MG63 (cell line): ENCODE measurements at regions not wholly inside any gene's neighbourhood (a gene's known extent, or its start where the extent isn't known, plus 50 kb on each side); places are given as distances from the start of the nearest gene placed in this dataset.
"Not testable (repeated sequence)": the region's sequence is repeated elsewhere in the genome, so short reads cannot be mapped to it uniquely, and the experiment has no call there.

Source experiments
- DNase-seq: peaks from one replicate; pipeline ENCODE4 v3.0.0-alpha.2; 2020
- H3K27me3 ChIP-seq: fragments of 250-450 bp; sonication (Bioruptor Pico); 2 replicates; pipeline ENCODE4 v1.5.1; 2020; ENCODE audit warnings: mild to moderate bottlenecking, moderate library complexity
- H3K36me3 ChIP-seq: fragments of 250-450 bp; sonication (Bioruptor Pico); 2 replicates; pipeline ENCODE4 v1.5.1; 2020; ENCODE audit warnings: mild to moderate bottlenecking, moderate library complexity
- H3K4me3 ChIP-seq: fragments of 250-450 bp; sonication (Bioruptor Pico); 2 replicates; pipeline ENCODE4 v1.5.1; 2020; ENCODE audit warnings: mild to moderate bottlenecking, moderate library complexity
- H3K9me3 ChIP-seq: fragments of 250-450 bp; sonication (Bioruptor Pico); 2 replicates; pipeline ENCODE4 v1.5.1; 2020; ENCODE audit warnings: mild to moderate bottlenecking, moderate library complexity

- no peak for DNase-seq
- Histone ChIP-seq H3K27me3 (no peaks in the 10 kb centered on the region), H3K4me3 (no peak overlapping the region), H3K36me3 (no peaks in the 10 kb centered on the region), H3K9me3 (peaks cover 3% of the 10 kb centered on the region; the same call in 1 of the 2 replicates)
These were observed 185.5 kb upstream of the KCNMB2 start for GRCh38 chr3:178350763-178351162.

- no peaks in the 10 kb centered on the region for H3K36me3 ChIP-seq
- H3K4me3 ChIP-seq: no peak overlapping the region
- peaks cover 6% of the 10 kb centered on the region; the same call in 1 of the 2 replicates for H3K9me3 ChIP-seq
- DNase-seq: peak; percentile 70
- no peaks in the 10 kb centered on the region for H3K27me3 ChIP-seq
These were observed 183.8 kb upstream of the KCNMB2 start for GRCh38 chr3:178352326-178353005.

- no peak for DNase-seq
- peaks cover 6% of the 10 kb centered on the region; the same call in 1 of the 2 replicates for H3K9me3 ChIP-seq
These were observed 183.1 kb upstream of the KCNMB2 start for GRCh38 chr3:178353006-178353694.

DNA sequence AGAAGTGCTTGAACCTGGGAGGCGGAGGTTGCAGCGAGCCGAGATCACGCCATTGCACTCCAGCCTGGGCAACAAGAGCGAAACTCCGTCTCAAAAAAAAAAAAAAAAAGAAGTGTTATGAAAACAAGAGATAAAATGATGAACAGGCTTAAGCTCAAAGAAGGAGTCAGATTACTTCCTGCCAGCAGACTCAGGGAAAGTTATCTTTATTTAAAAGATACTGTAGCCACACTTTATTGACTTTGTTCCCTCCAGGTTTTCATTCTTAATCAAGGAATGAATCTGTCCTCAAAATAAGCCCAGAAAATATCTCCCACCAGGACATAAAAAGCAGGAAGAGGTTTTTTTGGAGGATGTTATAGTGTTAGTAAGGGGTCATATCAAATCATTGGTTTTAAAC lies 176.5 kb upstream of the KCNMB2 start:
- no peak overlapping the region for H3K4me3 ChIP-seq
- no peaks in the 10 kb centered on the region for H3K27me3 ChIP-seq
- no peaks in the 10 kb centered on the region for H3K36me3 ChIP-seq
- no peak for DNase-seq
- H3K9me3 ChIP-seq: peaks cover 11% of the 10 kb centered on the region

More at GRCh38 chr3:178353006-178353694, 183.1 kb upstream of the KCNMB2 start:
- no peaks in the 10 kb centered on the region for H3K27me3 ChIP-seq
- no peak overlapping the region for H3K4me3 ChIP-seq
- no peaks in the 10 kb centered on the region for H3K36me3 ChIP-seq

DNA sequence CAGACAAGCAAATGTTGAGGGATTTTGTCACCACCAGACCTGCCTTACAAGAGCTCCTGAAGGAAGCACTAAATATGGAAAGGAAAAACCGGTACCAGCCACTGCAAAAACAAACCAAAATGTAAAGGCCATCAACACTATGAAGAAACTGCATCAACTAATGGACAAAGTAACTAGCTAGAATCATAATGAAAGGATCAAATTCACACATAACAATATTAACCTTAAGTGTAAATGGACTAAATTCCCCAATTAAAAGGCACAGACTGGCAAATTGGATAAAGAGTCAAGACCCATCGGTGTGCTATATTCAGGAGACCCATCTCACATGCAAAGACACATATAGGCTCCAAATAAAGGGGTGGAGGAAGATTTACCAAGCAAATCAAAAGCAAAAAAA lies 173.2 kb upstream of the KCNMB2 start:
- H3K27me3 ChIP-seq, H3K4me3 ChIP-seq, DNase-seq, H3K36me3 ChIP-seq: not testable (repeated sequence)
- peaks cover 15% of the 10 kb centered on the region for H3K9me3 ChIP-seq

DNA sequence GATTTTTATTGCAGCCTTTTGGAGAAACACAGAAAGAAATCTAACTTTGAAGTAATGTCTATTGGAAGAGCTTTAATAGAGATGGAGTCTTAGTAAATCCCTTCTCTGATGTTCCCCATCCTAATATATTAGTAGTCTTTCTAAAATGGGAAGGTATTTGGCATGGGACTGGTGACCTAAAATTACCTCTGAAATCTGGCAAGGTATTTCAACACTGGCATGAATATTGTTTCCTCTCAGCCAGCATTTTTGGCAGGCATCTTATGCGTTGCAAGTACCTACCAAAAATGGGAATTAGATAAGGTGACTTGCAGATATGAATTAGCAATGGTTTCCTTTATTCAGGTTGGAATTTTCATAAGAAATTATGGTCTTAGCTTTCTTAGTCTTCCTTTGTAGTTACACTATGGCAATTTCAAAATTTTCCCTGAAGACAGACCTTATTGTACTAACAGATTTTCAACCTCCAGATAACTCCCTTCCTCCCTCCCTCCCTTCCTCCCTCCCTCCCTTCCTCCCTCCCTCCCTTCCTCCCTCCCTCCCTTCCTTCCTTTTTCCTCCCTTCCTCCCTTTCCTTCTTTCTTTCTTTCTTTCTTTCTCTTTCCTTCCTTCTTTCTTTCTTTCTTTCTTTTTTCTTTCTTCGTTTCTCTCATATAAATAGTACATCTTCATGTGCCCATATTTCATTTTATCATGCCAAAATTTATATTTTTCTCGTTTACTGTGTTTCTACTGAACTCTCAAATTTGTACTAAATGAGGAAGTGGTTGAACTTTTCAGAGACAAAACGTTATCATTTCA lies 168.2 kb upstream of the KCNMB2 start:
- H3K36me3 ChIP-seq: no peaks in the 10 kb centered on the region
- peak; percentile 38 for DNase-seq
- H3K9me3 ChIP-seq: peaks cover 17% of the 10 kb centered on the region
- no peak overlapping the region for H3K4me3 ChIP-seq
- no peaks in the 10 kb centered on the region for H3K27me3 ChIP-seq

DNA sequence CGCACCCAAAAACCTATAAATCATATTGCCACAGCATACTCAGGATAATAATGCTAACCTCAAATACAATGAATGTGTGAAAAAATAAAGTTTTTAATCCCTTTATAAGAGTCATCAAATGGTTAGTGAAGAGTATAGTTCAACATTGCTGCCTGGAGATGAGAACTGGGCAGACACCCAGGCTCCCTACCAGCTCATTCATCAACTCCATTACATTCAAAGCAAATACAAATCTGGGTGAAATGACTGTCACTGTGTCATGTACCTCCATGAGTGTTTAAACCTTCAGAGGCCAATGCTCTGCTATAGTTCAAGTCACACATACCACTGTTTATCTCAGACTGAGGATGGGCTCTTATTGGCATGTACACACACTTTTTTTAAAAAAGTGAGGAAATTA lies 167.2 kb upstream of the KCNMB2 start:
- no peaks in the 10 kb centered on the region for H3K27me3 ChIP-seq

DNA sequence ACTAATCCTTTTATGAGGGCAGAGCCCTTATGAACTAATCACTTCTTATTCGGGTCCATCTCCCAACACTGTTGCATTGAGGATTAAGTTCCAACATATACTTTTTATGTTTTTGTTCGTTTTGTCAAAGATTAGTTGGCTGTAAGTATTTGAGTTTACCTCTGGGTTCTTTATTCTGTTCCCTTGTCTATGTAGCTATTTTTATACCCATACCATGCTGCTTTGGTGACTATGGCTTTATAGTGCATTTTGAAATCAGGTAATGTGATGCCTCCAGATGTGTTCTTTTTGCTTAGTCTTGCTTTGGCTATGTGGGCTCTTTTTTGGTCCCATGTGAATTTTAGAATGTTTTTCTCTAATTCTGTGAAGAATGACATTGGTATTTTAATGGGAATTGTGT lies 166.4 kb upstream of the KCNMB2 start:
- Histone ChIP-seq H3K4me3 (no peak overlapping the region), H3K36me3 (no peaks in the 10 kb centered on the region), H3K27me3 (no peaks in the 10 kb centered on the region), H3K9me3 (peaks cover 12% of the 10 kb centered on the region)
- no peak for DNase-seq

More for the DNA sequence above, 167.2 kb upstream of the KCNMB2 start:
- Histone ChIP-seq H3K36me3 (no peaks in the 10 kb centered on the region), H3K9me3 (peaks cover 12% of the 10 kb centered on the region), H3K4me3 (no peak overlapping the region)
- DNase-seq: no peak

GRCh38 chr3:178370387-178370786 lies 165.8 kb upstream of the KCNMB2 start:
- Histone ChIP-seq H3K27me3 (no peaks in the 10 kb centered on the region), H3K4me3 (no peak overlapping the region), H3K36me3 (no peaks in the 10 kb centered on the region), H3K9me3 (peaks cover 12% of the 10 kb centered on the region)
- no peak for DNase-seq

DNA sequence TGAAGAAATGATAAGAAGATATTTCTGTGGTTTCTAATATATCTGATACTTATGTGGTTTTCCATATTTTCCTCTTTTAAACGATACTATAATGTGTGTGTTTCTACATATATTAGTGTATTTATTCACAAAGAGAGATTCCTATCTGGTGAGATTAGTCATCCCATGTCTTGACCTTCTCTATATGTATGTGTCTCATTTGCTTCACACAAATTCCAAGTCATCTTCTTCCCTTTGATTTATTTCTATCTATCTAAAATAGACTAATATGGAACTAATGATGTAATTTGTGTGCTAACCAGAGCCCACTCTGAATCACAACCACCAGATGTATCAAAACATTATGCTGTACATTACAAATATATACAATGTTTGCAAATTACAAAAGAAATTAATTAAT lies 154.7 kb upstream of the KCNMB2 start:
- no peaks in the 10 kb centered on the region for H3K27me3 ChIP-seq
- no peak overlapping the region for H3K4me3 ChIP-seq
- H3K36me3 ChIP-seq: 0 out of 2 replicates have a peak, but pooled peaks cover 2% of the 10 kb centered on the region
- no peaks in the 10 kb centered on the region; the same call in 1 of the 2 replicates for H3K9me3 ChIP-seq
- no peak for DNase-seq

- no peak for DNase-seq
- Histone ChIP-seq H3K36me3 (0 out of 2 replicates have a peak, but pooled peaks cover 2% of the 10 kb centered on the region), H3K4me3 (no peak overlapping the region), H3K27me3 (no peaks in the 10 kb centered on the region), H3K9me3 (no peaks in the 10 kb centered on the region; the same call in 1 of the 2 replicates)
These were observed 154.2 kb upstream of the KCNMB2 start for GRCh38 chr3:178381971-178382448.

DNA sequence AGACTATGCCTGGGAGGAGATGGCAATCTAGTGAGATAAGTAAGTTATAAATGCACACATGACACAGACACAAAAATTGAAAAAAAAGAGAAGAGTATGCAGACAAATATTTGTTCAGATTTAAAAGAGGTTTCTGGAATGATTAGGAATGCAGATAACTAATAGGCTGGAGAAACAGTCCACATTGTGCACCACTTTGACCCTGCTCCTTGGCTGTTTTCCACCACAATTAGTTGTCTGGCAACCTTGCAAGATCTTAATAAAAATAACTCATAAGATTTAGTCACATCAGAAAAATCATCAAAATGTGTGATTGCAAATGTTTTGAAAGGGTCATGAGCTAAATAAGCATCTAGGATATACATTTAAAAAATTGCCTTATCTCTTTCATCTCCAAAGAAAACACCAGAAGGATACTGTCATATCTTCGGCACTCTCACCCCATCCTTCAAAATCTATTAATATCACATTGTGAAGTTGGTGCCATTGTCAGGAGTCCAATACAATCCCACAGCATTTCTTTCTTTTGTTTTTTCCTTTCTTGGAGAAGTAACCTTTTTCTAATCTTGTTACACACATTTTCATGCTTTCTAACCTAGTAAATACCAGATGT lies 153.7 kb upstream of the KCNMB2 start:
- Histone ChIP-seq H3K9me3 (no peaks in the 10 kb centered on the region), H3K36me3 (0 out of 2 replicates have a peak, but pooled peaks cover 2% of the 10 kb centered on the region), H3K27me3 (no peaks in the 10 kb centered on the region), H3K4me3 (no peak overlapping the region)
- DNase-seq: peak; percentile 76

DNA sequence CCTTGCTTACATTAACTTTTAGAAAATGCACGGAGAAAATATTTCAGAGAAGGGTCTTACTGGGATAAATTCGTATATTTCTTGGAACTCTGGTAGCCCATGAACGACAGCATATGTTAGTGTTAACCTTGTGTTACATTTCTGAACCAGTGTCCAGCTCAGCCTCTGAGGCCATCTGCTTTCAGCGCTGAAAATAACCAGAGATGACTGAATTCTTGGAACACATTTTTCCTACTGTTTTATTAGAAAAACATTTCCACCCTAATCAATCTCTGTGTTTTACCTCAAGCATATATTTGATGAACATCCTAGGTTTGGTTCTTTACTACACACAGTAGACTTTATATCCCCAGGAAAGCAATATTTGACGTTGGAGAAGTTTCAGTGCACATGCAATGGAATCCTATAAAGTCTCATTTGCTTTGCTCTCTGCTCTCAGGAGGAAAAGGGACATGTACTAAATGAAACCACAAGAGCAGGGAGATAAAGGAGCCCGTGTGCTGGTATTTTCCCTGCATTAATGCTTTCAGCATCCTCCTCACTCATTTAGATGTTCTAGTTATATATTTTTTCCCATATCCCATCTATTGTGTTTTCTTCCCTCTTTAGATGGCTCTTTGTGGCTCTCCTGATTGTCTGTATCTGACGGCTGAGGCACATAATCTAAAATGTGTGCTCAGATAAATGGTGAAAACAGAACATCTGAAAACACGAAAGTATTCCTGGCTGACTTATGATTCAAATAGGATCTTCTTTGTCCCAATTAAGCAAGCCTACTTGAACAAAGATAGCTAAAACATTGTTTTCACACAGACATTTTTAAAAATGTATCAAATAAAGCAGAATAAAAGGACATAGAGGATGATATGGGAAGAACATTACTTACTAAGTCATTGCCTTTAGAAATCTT lies 151.7 kb upstream of the KCNMB2 start:
- H3K4me3 ChIP-seq: no peak overlapping the region
- no peaks in the 10 kb centered on the region for H3K27me3 ChIP-seq
- H3K36me3 ChIP-seq: 0 out of 2 replicates have a peak, but pooled peaks cover 2% of the 10 kb centered on the region
- DNase-seq: no peak
- H3K9me3 ChIP-seq: no peaks in the 10 kb centered on the region

DNA sequence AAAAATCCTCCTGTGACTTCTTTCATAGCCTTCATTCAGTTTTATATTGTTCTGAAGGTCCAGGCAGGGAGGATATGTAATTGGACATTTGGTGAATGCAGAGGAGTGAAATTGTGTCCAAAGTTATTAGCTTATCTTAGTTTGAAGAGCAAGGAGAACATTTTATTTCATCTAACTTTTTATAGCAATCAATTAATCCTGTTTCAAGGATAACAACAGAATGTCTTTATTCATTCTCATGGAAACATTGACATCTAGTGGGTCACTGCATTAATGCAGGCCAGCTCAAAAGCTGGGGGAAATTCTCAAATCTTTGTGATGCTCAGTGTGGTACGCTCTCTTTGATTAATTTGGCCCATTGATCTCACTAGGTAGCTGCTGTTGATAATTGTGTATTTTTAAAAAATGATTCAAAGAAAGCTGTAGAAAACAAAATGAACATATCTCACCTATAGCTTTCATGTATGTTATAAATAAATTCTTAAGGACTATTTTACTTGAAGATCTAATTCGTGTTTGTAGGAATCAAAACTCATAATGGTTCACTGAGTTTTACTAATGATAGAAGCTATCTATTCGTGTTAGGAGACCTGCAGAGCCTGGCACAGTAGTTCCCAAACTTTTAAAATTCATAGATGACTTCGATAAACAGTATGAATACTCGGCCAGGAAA lies 150.8 kb upstream of the KCNMB2 start:
- Histone ChIP-seq H3K9me3 (no peaks in the 10 kb centered on the region), H3K36me3 (no peaks in the 10 kb centered on the region), H3K4me3 (no peak overlapping the region), H3K27me3 (no peaks in the 10 kb centered on the region)
- no peak for DNase-seq

GRCh38 chr3:178386401-178386800 lies 149.8 kb upstream of the KCNMB2 start:
- no peaks in the 10 kb centered on the region for H3K9me3 ChIP-seq
- no peak overlapping the region for H3K4me3 ChIP-seq
- no peak for DNase-seq
- no peaks in the 10 kb centered on the region for H3K36me3 ChIP-seq
- no peaks in the 10 kb centered on the region for H3K27me3 ChIP-seq
